Hepatocyte (in vitro differentiated cells): ENCODE measurements at regions not wholly inside any gene's neighbourhood (a gene's known extent, or its start where the extent isn't known, plus 50 kb on each side); places are given as distances from the start of the nearest gene placed in this dataset.
"Not testable (repeated sequence)": the region's sequence is repeated elsewhere in the genome, so short reads cannot be mapped to it uniquely, and the experiment has no call there.

Experiments
- DNase-seq: peaks from one replicate; pipeline ENCODE4 v3.0.0-alpha.2; 2016; ENCODE audit warnings: low spot score
- H2AFZ ChIP-seq: fragments of 200-600 bp; sonication (generic); 2 replicates; pipeline ENCODE4 v1.6.0; 2016; ENCODE audit warnings: antibody characterized with exemption, mild to moderate bottlenecking
- H3K27ac ChIP-seq: fragments of 200-600 bp; sonication (generic); 2 replicates; pipeline ENCODE4 v1.5.1; 2016; ENCODE audit warnings: mild to moderate bottlenecking
- H3K27me3 ChIP-seq: fragments of 200-600 bp; sonication (generic); 2 replicates; pipeline ENCODE4 v1.6.1; 2016
- H3K36me3 ChIP-seq: fragments of 200-600 bp; sonication (generic); replicated peaks from 2 replicates; pipeline ENCODE4 v1.5.1; 2016; ENCODE audit warnings: low read depth; ENCODE audit not compliant: insufficient read depth
- H3K4me1 ChIP-seq: fragments of 200-600 bp; sonication (generic); 2 replicates; pipeline ENCODE4 v1.5.1; 2016; ENCODE audit warnings: mild to moderate bottlenecking, moderate library complexity; ENCODE audit not compliant: insufficient read depth
- H3K4me2 ChIP-seq: fragments of 200-600 bp; sonication (generic); 2 replicates; pipeline ENCODE4 v1.6.0; 2016
- H3K4me3 ChIP-seq: fragments of 200-600 bp; sonication (generic); 2 replicates; pipeline ENCODE4 v1.5.1; 2016; ENCODE audit warnings: mild to moderate bottlenecking
- H3K79me2 ChIP-seq: fragments of 200-600 bp; sonication (generic); 2 replicates; pipeline ENCODE4 v1.6.0; 2017; ENCODE audit warnings: mild to moderate bottlenecking
- H3K9me2 ChIP-seq: fragments of 200-600 bp; sonication (generic); replicated peaks from 2 replicates; pipeline ENCODE4 v1.6.0; 2017; ENCODE audit warnings: mild to moderate bottlenecking; ENCODE audit not compliant: insufficient read depth
- H3K9me3 ChIP-seq: fragments of 200-600 bp; sonication (generic); 2 replicates; pipeline ENCODE4 v1.5.1; 2016; ENCODE audit warnings: low read depth, mild to moderate bottlenecking
- H4K20me1 ChIP-seq: fragments of 200-600 bp; sonication (generic); 2 replicates; pipeline ENCODE4 v1.6.0; 2016; ENCODE audit warnings: mild to moderate bottlenecking; ENCODE audit not compliant: insufficient read depth, poor library complexity, severe bottlenecking
- EZH2 ChIP-seq: fragments of 200-600 bp; sonication (generic); IDR thresholded peaks from 2 replicates; pipeline ENCODE4 v1.6.1; 2016; ENCODE audit warnings: antibody characterized with exemption, mild to moderate bottlenecking, borderline replicate concordance
- EZH2phosphoT487 ChIP-seq: fragments of 200-600 bp; sonication (generic); IDR thresholded peaks from one replicate; pipeline ENCODE4 v1.6.1; 2018; ENCODE audit warnings: antibody characterized with exemption, mild to moderate bottlenecking, low read depth, moderate library complexity; ENCODE audit not compliant: unreplicated experiment, severe bottlenecking
- WGBS: methylation state at CpG from one replicate; pipeline ENCODE4 v1.1.6; 2016; ENCODE audit warnings: low lambda C conversion rate; ENCODE audit errors: missing lambda C conversion rate; 5-methylcytosine and 5-hydroxymethylcytosine counted together
- TF ChIP-seq, protein P1 (sequence below): fragments of 200-600 bp; sonication (generic); IDR thresholded peaks from 2 replicates; pipeline ENCODE4 v1.5.1; 2016; ENCODE audit warnings: antibody characterized with exemption, mild to moderate bottlenecking; ENCODE audit not compliant: poor library complexity

DNA sequence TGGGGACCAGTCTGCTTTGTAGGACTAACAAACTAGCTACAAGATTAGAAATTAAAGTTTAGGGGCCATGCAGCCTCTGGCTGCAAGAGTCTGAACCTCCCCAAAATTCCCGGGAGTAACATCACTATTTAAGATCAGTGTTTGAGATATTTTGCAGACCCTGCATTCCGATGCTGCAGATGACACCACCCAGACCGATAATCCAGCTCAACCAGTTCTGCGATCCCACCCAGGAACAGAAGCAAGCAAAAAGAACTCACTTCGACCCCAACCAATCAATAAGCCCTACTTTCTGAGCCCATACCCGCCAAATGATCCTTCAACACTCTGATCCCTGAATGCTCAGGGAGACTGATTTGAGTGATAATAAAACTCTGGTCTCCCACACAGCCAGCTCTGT lies 877.8 kb downstream of the FAT4 start:
- Histone ChIP-seq H2AFZ (no peak overlapping the region), H3K4me1 (no peaks in the 10 kb centered on the region), H3K79me2 (no peaks in the 10 kb centered on the region), H3K27me3 (no peaks in the 10 kb centered on the region), H3K9me3 (no peaks in the 10 kb centered on the region), H3K9me2 (no peaks in the 10 kb centered on the region), H3K27ac (no peak overlapping the region), H3K4me3 (no peak overlapping the region), H3K36me3 (no peaks in the 10 kb centered on the region), H4K20me1 (no peaks in the 10 kb centered on the region), H3K4me2 (no peak overlapping the region)
- TF ChIP-seq EZH2 (no peak), EZH2phosphoT487 (no peak)
- TF ChIP-seq, protein P1, sequence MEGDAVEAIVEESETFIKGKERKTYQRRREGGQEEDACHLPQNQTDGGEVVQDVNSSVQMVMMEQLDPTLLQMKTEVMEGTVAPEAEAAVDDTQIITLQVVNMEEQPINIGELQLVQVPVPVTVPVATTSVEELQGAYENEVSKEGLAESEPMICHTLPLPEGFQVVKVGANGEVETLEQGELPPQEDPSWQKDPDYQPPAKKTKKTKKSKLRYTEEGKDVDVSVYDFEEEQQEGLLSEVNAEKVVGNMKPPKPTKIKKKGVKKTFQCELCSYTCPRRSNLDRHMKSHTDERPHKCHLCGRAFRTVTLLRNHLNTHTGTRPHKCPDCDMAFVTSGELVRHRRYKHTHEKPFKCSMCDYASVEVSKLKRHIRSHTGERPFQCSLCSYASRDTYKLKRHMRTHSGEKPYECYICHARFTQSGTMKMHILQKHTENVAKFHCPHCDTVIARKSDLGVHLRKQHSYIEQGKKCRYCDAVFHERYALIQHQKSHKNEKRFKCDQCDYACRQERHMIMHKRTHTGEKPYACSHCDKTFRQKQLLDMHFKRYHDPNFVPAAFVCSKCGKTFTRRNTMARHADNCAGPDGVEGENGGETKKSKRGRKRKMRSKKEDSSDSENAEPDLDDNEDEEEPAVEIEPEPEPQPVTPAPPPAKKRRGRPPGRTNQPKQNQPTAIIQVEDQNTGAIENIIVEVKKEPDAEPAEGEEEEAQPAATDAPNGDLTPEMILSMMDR = no peak
- WGBS = 37% methylated on average over 6 of the region's 6 CpGs
- DNase-seq = no peak

DNA sequence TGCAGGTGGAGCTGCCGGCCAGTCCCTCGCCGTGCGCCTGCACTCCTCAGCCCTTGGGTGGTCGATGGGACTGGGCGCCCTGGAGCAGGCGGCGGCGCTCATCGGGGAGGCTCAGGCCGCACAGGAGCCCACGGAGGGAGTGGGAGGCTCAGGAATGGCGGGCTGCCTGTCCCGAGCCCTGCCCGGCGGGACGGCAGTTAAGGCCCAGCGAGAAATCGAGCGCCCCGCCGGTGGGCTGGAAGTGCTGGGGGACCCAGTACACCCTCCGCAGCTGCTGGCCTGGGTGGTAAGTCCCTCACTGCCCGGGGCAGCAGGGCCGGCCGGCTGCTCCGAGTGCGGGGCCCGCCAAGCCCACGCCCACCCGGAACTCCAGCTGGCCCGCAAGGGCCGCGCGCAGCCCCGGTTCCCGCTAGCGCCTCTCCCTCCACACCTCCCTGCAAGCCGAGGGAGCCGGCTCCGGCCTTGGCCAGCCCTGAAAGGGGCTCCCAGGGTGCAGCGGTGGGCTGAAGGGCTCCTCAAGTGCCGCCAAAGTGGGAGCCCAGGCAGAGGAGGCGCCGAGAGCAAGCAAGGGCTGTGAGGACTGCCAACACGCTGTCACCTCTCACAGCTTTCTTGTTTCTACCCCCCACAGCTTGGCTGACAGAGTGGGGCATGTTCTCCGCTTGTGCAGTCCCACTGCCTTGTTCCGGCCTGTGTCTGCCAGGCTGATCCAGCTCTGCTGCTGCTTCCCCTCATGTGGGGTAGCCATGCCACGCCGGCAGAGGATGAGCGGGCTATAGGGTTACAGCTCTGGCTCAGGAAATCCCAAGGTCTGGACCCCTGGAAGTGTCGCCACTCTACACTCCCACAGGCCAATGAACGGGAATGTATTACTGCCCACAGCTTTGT lies 886.7 kb downstream of the FAT4 start:
- not testable (repeated sequence) for H3K27ac ChIP-seq, H3K9me3 ChIP-seq, H3K4me2 ChIP-seq, H3K79me2 ChIP-seq, H3K4me3 ChIP-seq, H2AFZ ChIP-seq, H3K27me3 ChIP-seq, H3K36me3 ChIP-seq, H3K9me2 ChIP-seq, DNase-seq, H4K20me1 ChIP-seq, H3K4me1 ChIP-seq
- WGBS = 97% methylated on average over 35 of the region's 53 CpGs

DNA sequence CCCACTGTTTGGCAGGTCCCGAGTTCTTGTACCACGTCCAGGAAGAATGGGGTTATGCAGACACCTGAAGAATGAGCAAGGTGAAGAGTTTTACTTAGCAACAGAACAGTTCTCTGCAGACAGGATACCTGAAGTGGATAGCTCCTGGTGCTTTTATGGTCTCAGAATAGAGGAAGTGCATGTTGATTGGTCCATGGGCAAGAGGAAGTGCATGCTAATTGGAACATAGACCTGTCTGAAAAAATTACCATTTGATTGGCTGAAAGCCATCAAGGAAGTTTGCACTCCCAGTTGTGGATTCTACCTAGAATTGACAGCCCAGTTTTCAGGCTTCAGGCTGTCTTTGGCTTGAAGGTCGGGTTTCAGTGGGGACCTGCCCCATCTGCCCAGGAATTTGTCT lies 887.5 kb downstream of the FAT4 start:
- no peak overlapping the region for H3K27ac ChIP-seq
- H3K79me2 ChIP-seq = no peaks in the 10 kb centered on the region
- WGBS = 87% methylated on average over 3 of the region's 3 CpGs
- H4K20me1 ChIP-seq = no peaks in the 10 kb centered on the region
- no peak for TF ChIP-seq EZH2phosphoT487
- TF ChIP-seq, protein P1 = no peak
- no peak for TF ChIP-seq EZH2
- no peaks in the 10 kb centered on the region for H3K9me3 ChIP-seq
- no peaks in the 10 kb centered on the region for H3K4me1 ChIP-seq
- H2AFZ ChIP-seq = no peak overlapping the region
- H3K9me2 ChIP-seq = no peaks in the 10 kb centered on the region
- H3K27me3 ChIP-seq = no peaks in the 10 kb centered on the region
- H3K4me2 ChIP-seq = no peak overlapping the region
- no peak overlapping the region for H3K4me3 ChIP-seq
- DNase-seq = no peak
- H3K36me3 ChIP-seq = no peaks in the 10 kb centered on the region

DNA sequence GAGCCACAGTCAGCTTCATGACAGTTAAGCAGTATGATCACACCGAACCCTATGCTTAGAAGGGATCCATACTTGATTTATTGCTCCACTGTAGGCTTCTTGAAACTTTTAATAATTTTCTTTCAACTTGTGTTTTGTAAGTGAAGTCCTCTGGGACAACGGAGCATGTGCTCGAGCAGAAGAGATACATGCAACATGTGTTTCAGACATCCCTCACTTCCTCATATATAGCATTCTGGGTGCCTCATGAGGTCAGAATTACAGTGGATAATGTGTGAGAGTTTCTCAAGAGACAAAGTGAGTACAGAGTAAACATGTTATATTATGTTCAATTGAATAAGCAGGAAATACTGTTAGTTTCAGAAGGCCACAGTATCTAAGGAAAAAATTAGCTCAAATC lies 893.2 kb downstream of the FAT4 start:
- Histone ChIP-seq H3K27me3 (no peaks in the 10 kb centered on the region), H3K9me3 (no peaks in the 10 kb centered on the region), H3K9me2 (no peaks in the 10 kb centered on the region), H3K4me2 (no peak overlapping the region), H3K4me3 (no peak overlapping the region), H4K20me1 (no peaks in the 10 kb centered on the region), H3K36me3 (no peaks in the 10 kb centered on the region), H3K4me1 (no peaks in the 10 kb centered on the region), H2AFZ (no peak overlapping the region), H3K79me2 (no peaks in the 10 kb centered on the region), H3K27ac (no peak overlapping the region)
- 99% methylated on average over 3 of the region's 3 CpGs for WGBS
- no peak for DNase-seq
- TF ChIP-seq EZH2phosphoT487 (no peak), EZH2 (no peak)
- TF ChIP-seq, protein P1 = no peak
